Mesendoderm (in vitro differentiated cells): ENCODE measurements at regions not wholly inside any gene's neighbourhood (a gene's known extent, or its start where the extent isn't known, plus 50 kb on each side); places are given as distances from the start of the nearest gene placed in this dataset.

Source experiments
- DNase-seq: peaks from one replicate; pipeline ENCODE4 v3.0.0; 2013
- H2AK5ac ChIP-seq: 2 replicates; pipeline ENCODE4 v1.6.1; 2013; ENCODE audit warnings: low read length, inconsistent platforms
- H2BK120ac ChIP-seq: 2 replicates; pipeline ENCODE4 v1.6.1; 2013; ENCODE audit warnings: low read depth, mild to moderate bottlenecking, low read length, moderate library complexity, mixed read lengths
- H2BK15ac ChIP-seq: replicated peaks from 2 replicates; pipeline ENCODE4 v1.6.1; 2013; ENCODE audit warnings: low read depth, mild to moderate bottlenecking, moderate library complexity
- H2BK5ac ChIP-seq: 2 replicates; pipeline ENCODE4 v1.6.1; 2013; ENCODE audit warnings: low read length, inconsistent platforms
- H3K18ac ChIP-seq: 2 replicates; pipeline ENCODE4 v1.6.1; 2013; ENCODE audit warnings: mild to moderate bottlenecking, low read length, mixed read lengths
- H3K23ac ChIP-seq: one replicate; pipeline ENCODE4 v1.6.1; 2013; ENCODE audit warnings: low read length
- H3K27ac ChIP-seq: 2 replicates; pipeline ENCODE4 v1.5.1; 2013; ENCODE audit warnings: low read depth, mild to moderate bottlenecking, inconsistent platforms, low read length, moderate library complexity
- H3K27me3 ChIP-seq: 2 replicates; pipeline ENCODE4 v1.6.1; 2013; ENCODE audit warnings: low read length, control low read depth, mild to moderate bottlenecking, inconsistent platforms; ENCODE audit not compliant: insufficient read depth, poor library complexity
- H3K36me3 ChIP-seq: 2 replicates; pipeline ENCODE4 v1.6.1; 2013; ENCODE audit warnings: low read length, inconsistent platforms; ENCODE audit not compliant: control insufficient read depth, insufficient read depth
- H3K4ac ChIP-seq: one replicate; pipeline ENCODE4 v1.6.1; 2013; ENCODE audit warnings: low read depth, mild to moderate bottlenecking, low read length, moderate library complexity
- H3K4me1 ChIP-seq: 2 replicates; pipeline ENCODE4 v1.6.1; 2013; ENCODE audit warnings: low read depth, low read length, inconsistent platforms; ENCODE audit not compliant: control insufficient read depth
- H3K4me2 ChIP-seq: 2 replicates; pipeline ENCODE4 v1.6.1; 2013; ENCODE audit warnings: low read length
- H3K4me3 ChIP-seq: 2 replicates; pipeline ENCODE4 v1.5.1; 2013; ENCODE audit warnings: mild to moderate bottlenecking, low read length
- H3K56ac ChIP-seq: one replicate; pipeline ENCODE4 v1.6.1; 2013; ENCODE audit warnings: low read length
- H3K79me1 ChIP-seq: 2 replicates; pipeline ENCODE4 v1.6.1; 2013; ENCODE audit warnings: low read length, inconsistent platforms
- H3K79me2 ChIP-seq: 2 replicates; pipeline ENCODE4 v1.6.1; 2013; ENCODE audit warnings: mild to moderate bottlenecking, low read length; ENCODE audit not compliant: control insufficient read depth, insufficient read depth
- H3K9ac ChIP-seq: 2 replicates; pipeline ENCODE4 v1.6.1; 2013; ENCODE audit warnings: low read length, inconsistent platforms
- H4K5ac ChIP-seq: one replicate; pipeline ENCODE4 v1.6.1; 2013; ENCODE audit warnings: low read length
- H4K8ac ChIP-seq: one replicate; pipeline ENCODE4 v1.6.1; 2013; ENCODE audit warnings: low read depth, mild to moderate bottlenecking, control low read depth, low read length, moderate library complexity
- WGBS: extraction: QIAGEN DNeasy Blood & Tissue Kit; methylation state at CpG from one replicate; pipeline ENCODE4 v1.1.7; 2013; ENCODE audit warnings: low lambda C conversion rate, missing lambda C conversion rate; ENCODE audit not compliant: insufficient coverage; ENCODE audit errors: extremely low coverage; 5-methylcytosine and 5-hydroxymethylcytosine counted together

GRCh38 chrX:109266034-109266433, 215.9 kb downstream of the GUCY2F start:
- H3K4me2 ChIP-seq = no peak overlapping the region
- no peaks in the 10 kb centered on the region for H3K36me3 ChIP-seq
- no peak overlapping the region for H3K27ac ChIP-seq
- H3K79me1 ChIP-seq = no peaks in the 10 kb centered on the region
- no peaks in the 10 kb centered on the region for H3K4me1 ChIP-seq
- DNase-seq = no peak
- no peak overlapping the region for H2AK5ac ChIP-seq
- H3K56ac ChIP-seq = no peak overlapping the region
- no peak overlapping the region for H4K5ac ChIP-seq
- no peaks in the 10 kb centered on the region for H3K79me2 ChIP-seq
- H3K23ac ChIP-seq = no peak overlapping the region
- no peak overlapping the region for H3K9ac ChIP-seq
- no peak overlapping the region for H4K8ac ChIP-seq
- no peak overlapping the region for H3K18ac ChIP-seq
- H2BK5ac ChIP-seq = no peak overlapping the region
- H3K4ac ChIP-seq = no peak overlapping the region
- no peak overlapping the region for H3K4me3 ChIP-seq
- H2BK15ac ChIP-seq = no peak overlapping the region
- no peaks in the 10 kb centered on the region for H3K27me3 ChIP-seq
- no peak overlapping the region for H2BK120ac ChIP-seq

- WGBS = no CpG with 5 or more reads among the region's 1 CpG
- H3K4ac ChIP-seq = no peak overlapping the region
- no peak overlapping the region for H3K4me3 ChIP-seq
- H2BK15ac ChIP-seq = no peak overlapping the region
- H3K36me3 ChIP-seq = no peaks in the 10 kb centered on the region
- no peak overlapping the region for H2AK5ac ChIP-seq
- no peak overlapping the region for H3K18ac ChIP-seq
- H2BK120ac ChIP-seq = no peak overlapping the region
- H3K4me2 ChIP-seq = no peak overlapping the region
- no peak overlapping the region for H3K9ac ChIP-seq
- H3K4me1 ChIP-seq = no peaks in the 10 kb centered on the region
- H3K27ac ChIP-seq = no peak overlapping the region
- no peaks in the 10 kb centered on the region for H3K27me3 ChIP-seq
- H3K79me2 ChIP-seq = no peaks in the 10 kb centered on the region
- H3K79me1 ChIP-seq = no peaks in the 10 kb centered on the region
- DNase-seq = no peak
- no peak overlapping the region for H4K5ac ChIP-seq
- H3K56ac ChIP-seq = no peak overlapping the region
- H3K23ac ChIP-seq = no peak overlapping the region
- no peak overlapping the region for H4K8ac ChIP-seq
- H2BK5ac ChIP-seq = no peak overlapping the region
Measured at GRCh38 chrX:109264878-109265277, 217.0 kb downstream of the GUCY2F start.

GRCh38 chrX:109261279-109261678, 220.6 kb downstream of the GUCY2F start:
- H3K79me1 ChIP-seq = no peaks in the 10 kb centered on the region

GRCh38 chrX:109252789-109253188, 229.1 kb downstream of the GUCY2F start:
- H3K27me3 ChIP-seq = no peaks in the 10 kb centered on the region
- H3K79me1 ChIP-seq = no peaks in the 10 kb centered on the region
- no peak overlapping the region for H3K9ac ChIP-seq
- no peak overlapping the region for H3K4me2 ChIP-seq
- H3K4me3 ChIP-seq = no peak overlapping the region
- no peak overlapping the region for H2BK120ac ChIP-seq
- no peaks in the 10 kb centered on the region for H3K4me1 ChIP-seq
- H4K8ac ChIP-seq = no peak overlapping the region
- no peaks in the 10 kb centered on the region for H3K36me3 ChIP-seq
- H4K5ac ChIP-seq = no peak overlapping the region
- no peak overlapping the region for H3K18ac ChIP-seq
- H3K27ac ChIP-seq = no peak overlapping the region
- no peak for DNase-seq
- H2BK15ac ChIP-seq = no peak overlapping the region
- no peaks in the 10 kb centered on the region for H3K79me2 ChIP-seq
- H3K23ac ChIP-seq = no peak overlapping the region
- H3K56ac ChIP-seq = no peak overlapping the region
- H2BK5ac ChIP-seq = no peak overlapping the region
- WGBS = no CpG with 5 or more reads among the region's 2 CpGs
- H2AK5ac ChIP-seq = no peak overlapping the region
- H3K4ac ChIP-seq = no peak overlapping the region

More at GRCh38 chrX:109261279-109261678, 220.6 kb downstream of the GUCY2F start:
- H3K4me3 ChIP-seq = no peak overlapping the region
- no peak overlapping the region for H3K56ac ChIP-seq
- H4K5ac ChIP-seq = no peak overlapping the region
- no peak overlapping the region for H3K4me2 ChIP-seq
- no peak overlapping the region for H3K23ac ChIP-seq
- no CpG with 5 or more reads among the region's 2 CpGs for WGBS
- no peak overlapping the region for H3K9ac ChIP-seq
- no peak overlapping the region for H2AK5ac ChIP-seq
- H3K79me2 ChIP-seq = no peaks in the 10 kb centered on the region
- no peak for DNase-seq
- H3K27ac ChIP-seq = no peak overlapping the region
- H2BK15ac ChIP-seq = no peak overlapping the region
- H3K36me3 ChIP-seq = no peaks in the 10 kb centered on the region
- no peak overlapping the region for H4K8ac ChIP-seq
- H2BK120ac ChIP-seq = no peak overlapping the region
- no peak overlapping the region for H3K4ac ChIP-seq
- H3K4me1 ChIP-seq = no peaks in the 10 kb centered on the region
- no peak overlapping the region for H3K18ac ChIP-seq
- H2BK5ac ChIP-seq = no peak overlapping the region
- no peaks in the 10 kb centered on the region for H3K27me3 ChIP-seq

- H3K27me3 ChIP-seq = no peaks in the 10 kb centered on the region
- H3K79me2 ChIP-seq = no peaks in the 10 kb centered on the region
- H3K4me3 ChIP-seq = no peak overlapping the region
- no peak overlapping the region for H4K8ac ChIP-seq
- no peak overlapping the region for H2BK5ac ChIP-seq
- no peak overlapping the region for H4K5ac ChIP-seq
- H3K27ac ChIP-seq = no peak overlapping the region
- no peak overlapping the region for H2AK5ac ChIP-seq
- no peak overlapping the region for H3K4ac ChIP-seq
- no peak for DNase-seq
- no peak overlapping the region for H3K9ac ChIP-seq
- H3K4me1 ChIP-seq = peaks cover 3% of the 10 kb centered on the region
- H3K79me1 ChIP-seq = no peaks in the 10 kb centered on the region
- H2BK120ac ChIP-seq = no peak overlapping the region
- H3K36me3 ChIP-seq = no peaks in the 10 kb centered on the region
- no peak overlapping the region for H2BK15ac ChIP-seq
- WGBS = no CpG with 5 or more reads among the region's 1 CpG
- no peak overlapping the region for H3K23ac ChIP-seq
- H3K18ac ChIP-seq = no peak overlapping the region
- H3K56ac ChIP-seq = no peak overlapping the region
- H3K4me2 ChIP-seq = no peak overlapping the region
Measured at GRCh38 chrX:109218761-109219160, 263.1 kb downstream of the GUCY2F start.

- Histone ChIP-seq H4K8ac (no peak overlapping the region), H3K23ac (no peak overlapping the region), H3K9ac (no peak overlapping the region), H3K27ac (no peak overlapping the region), H3K4me1 (no peaks in the 10 kb centered on the region), H3K79me1 (no peaks in the 10 kb centered on the region), H3K4me3 (no peak overlapping the region), H3K36me3 (no peaks in the 10 kb centered on the region), H4K5ac (no peak overlapping the region), H2BK15ac (no peak overlapping the region), H3K18ac (no peak overlapping the region), H3K79me2 (no peaks in the 10 kb centered on the region), H2AK5ac (no peak overlapping the region), H3K4ac (no peak overlapping the region), H3K27me3 (no peaks in the 10 kb centered on the region), H3K4me2 (no peak overlapping the region), H2BK5ac (no peak overlapping the region), H2BK120ac (no peak overlapping the region), H3K56ac (no peak overlapping the region)
- DNase-seq = no peak
- no CpG with 5 or more reads among the region's 2 CpGs for WGBS
Measured at GRCh38 chrX:109199726-109200125, 282.2 kb downstream of the GUCY2F start.
